ENCODE measurements at regions not wholly inside any gene's neighbourhood (a gene's known extent, or its start where the extent isn't known, plus 50 kb on each side); places are given as distances from the start of the nearest gene placed in this dataset.

- TF ChIP-seq CTCF (conservative IDR thresholded peaks at IDR 0.05; ENCODE audit: low read length) (no peak), EZH2phosphoT487 (IDR thresholded peaks at IDR 0.05; ENCODE audit: borderline replicate concordance, low read depth, low read length) (no peak)
Observed at GRCh38 chr1:60244906-60245305, 171.3 kb upstream of the C1orf87 start.

All from OCI-LY7 (cell line).